Psoas muscle (tissue), 7 donors: ENCODE measurements at regions not wholly inside any gene's neighbourhood (a gene's known extent, or its start where the extent isn't known, plus 50 kb on each side); places are given as distances from the start of the nearest gene placed in this dataset.

Experiments used
- ATAC-seq, 4 donors: fragments of 200-7000 bp; cut with Tn5 transposase; one replicate each; pipeline ENCODE4 v1.9.1; 2020; ENCODE audit warnings: moderate library complexity in 3 of 4, mild to moderate bottlenecking in 2 of 4
- DNase-seq, 2 donors: peaks; one replicate each; pipeline ENCODE4 v3.0.0-alpha.2; 2020
- H3K27ac ChIP-seq: fragments of 200-600 bp; one replicate; pipeline ENCODE4 v1.8.0; 2022
- H3K27me3 ChIP-seq, 3 donors: fragments of 200-600 bp in 1 of 3; one replicate each; pipeline versions ENCODE4 v1.6.1 to v1.8.0; 2013 to 2022; ENCODE audit warnings: low read length in 2 of 3, mild to moderate bottlenecking in 2 of 3, moderate library complexity in 1 of 3; ENCODE audit not compliant: insufficient read depth in 3 of 3
- H3K36me3 ChIP-seq, 2 donors: fragments of 200-600 bp in 1 of 2; one replicate each; pipeline versions ENCODE4 v1.6.1 to v1.8.0; 2013 to 2022; ENCODE audit warnings: low read depth in 1 of 2, mild to moderate bottlenecking in 1 of 2, moderate library complexity in 1 of 2; ENCODE audit not compliant: insufficient read depth in 1 of 2
- H3K4me1 ChIP-seq: fragments of 200-600 bp; one replicate; pipeline ENCODE4 v1.8.0; 2022
- H3K4me3 ChIP-seq: fragments of 200-600 bp; one replicate; pipeline ENCODE4 v1.8.0; 2022; ENCODE audit warnings: mild to moderate bottlenecking
- H3K9me3 ChIP-seq: fragments of 200-600 bp; one replicate; pipeline ENCODE4 v1.8.0; 2022
- WGBS, 3 donors: extraction: QIAGEN DNeasy Blood & Tissue Kit; methylation state at CpG; one replicate each; pipeline versions ENCODE4 v1.1.6 to v1.1.7; 2013; 5-methylcytosine and 5-hydroxymethylcytosine counted together
- intact Hi-C, 2 donors: fragments of 100-400 bp; cut with DNase I; formaldehyde crosslinking; loops; one replicate each; pipeline versions ENCODE4 v1.11.0 to v1.14.2; 2022
- TF ChIP-seq, protein P1 (sequence below): fragments of 200-600 bp; IDR thresholded peaks from one replicate; pipeline ENCODE4 v1.8.0; 2022; ENCODE audit warnings: antibody characterized with exemption
- donor health status: healthy with polysubstance abuse.
- donor health status: DM: no; HTN: no; CAD: no; lungs with moderate emphysema.
- donor health status: Bipolar disorder and iron deficiency.
- donor health status: healthy.
- donor health status: DM: yes; HTN: yes; CAD: no.
- donor health status: DM: no; HTN: no; CAD: no.
- donor health status: DM: yes; HTN: yes; CAD: no.

DNA sequence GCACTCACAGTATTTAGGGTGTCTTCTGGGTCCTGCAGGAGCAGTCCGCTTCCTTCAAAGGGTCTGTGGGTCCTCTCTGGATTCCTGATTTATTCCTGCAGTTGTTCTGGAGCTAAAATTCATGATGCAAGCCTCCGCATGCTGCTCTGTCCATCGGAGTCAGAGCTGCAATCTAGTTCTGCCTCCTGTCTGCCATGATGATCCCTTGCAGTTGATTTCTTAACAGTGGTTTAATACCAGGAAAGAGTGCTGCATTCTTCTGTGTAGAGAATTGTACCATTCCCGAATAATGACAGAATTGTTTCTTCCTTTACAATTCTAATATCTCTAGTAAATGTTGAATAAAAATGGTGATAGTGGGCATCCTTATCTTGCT lies 72.0 kb upstream of the B3GAT2 start:
- ATAC-seq (no peak), DNase-seq (no peak)
- H3K9me3 ChIP-seq, result no peaks in the 10 kb centered on the region
- TF ChIP-seq, protein P1, sequence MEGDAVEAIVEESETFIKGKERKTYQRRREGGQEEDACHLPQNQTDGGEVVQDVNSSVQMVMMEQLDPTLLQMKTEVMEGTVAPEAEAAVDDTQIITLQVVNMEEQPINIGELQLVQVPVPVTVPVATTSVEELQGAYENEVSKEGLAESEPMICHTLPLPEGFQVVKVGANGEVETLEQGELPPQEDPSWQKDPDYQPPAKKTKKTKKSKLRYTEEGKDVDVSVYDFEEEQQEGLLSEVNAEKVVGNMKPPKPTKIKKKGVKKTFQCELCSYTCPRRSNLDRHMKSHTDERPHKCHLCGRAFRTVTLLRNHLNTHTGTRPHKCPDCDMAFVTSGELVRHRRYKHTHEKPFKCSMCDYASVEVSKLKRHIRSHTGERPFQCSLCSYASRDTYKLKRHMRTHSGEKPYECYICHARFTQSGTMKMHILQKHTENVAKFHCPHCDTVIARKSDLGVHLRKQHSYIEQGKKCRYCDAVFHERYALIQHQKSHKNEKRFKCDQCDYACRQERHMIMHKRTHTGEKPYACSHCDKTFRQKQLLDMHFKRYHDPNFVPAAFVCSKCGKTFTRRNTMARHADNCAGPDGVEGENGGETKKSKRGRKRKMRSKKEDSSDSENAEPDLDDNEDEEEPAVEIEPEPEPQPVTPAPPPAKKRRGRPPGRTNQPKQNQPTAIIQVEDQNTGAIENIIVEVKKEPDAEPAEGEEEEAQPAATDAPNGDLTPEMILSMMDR, result no peak
- intact Hi-C loops, result no loop called here
- H3K4me3 ChIP-seq, result no peak overlapping the region
- no peaks in the 10 kb centered on the region for H3K4me1 ChIP-seq
- H3K27ac ChIP-seq, result no peak overlapping the region
- no peaks in the 10 kb centered on the region for H3K36me3 ChIP-seq
- WGBS, 3 donors, result 82 to 91% (median 87%) methylated on average over 4 of the region's 4 CpGs
- no peaks in the 10 kb centered on the region for H3K27me3 ChIP-seq

DNA sequence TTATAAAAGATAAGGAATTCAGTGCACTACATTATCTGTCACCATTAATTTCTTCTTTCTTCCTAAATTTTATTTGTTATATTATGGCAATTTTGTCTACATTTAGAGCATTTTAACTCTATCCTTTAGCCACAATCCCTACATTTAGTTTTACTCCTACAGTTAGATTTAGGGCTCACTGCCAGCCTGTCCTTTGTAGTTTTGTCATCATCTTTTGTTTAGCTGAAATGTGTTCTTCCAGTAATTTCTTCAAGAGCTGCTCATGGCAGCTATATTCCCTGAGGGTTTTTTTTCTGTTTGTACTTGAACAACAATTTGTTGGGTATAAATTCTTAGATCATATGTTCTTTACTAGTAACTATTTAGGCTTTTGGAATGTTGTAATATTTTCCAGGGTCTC lies 72.7 kb upstream of the B3GAT2 start:
- Histone ChIP-seq H3K4me3 (no peak overlapping the region), H3K36me3 (no peaks in the 10 kb centered on the region), H3K9me3 (no peaks in the 10 kb centered on the region), H3K4me1 (no peaks in the 10 kb centered on the region), H3K27me3 (no peaks in the 10 kb centered on the region), H3K27ac (no peak overlapping the region)
- TF ChIP-seq, protein P1, result no peak
- DNase-seq (no peak), ATAC-seq (no peak)
- intact Hi-C loops, result no loop called here

DNA sequence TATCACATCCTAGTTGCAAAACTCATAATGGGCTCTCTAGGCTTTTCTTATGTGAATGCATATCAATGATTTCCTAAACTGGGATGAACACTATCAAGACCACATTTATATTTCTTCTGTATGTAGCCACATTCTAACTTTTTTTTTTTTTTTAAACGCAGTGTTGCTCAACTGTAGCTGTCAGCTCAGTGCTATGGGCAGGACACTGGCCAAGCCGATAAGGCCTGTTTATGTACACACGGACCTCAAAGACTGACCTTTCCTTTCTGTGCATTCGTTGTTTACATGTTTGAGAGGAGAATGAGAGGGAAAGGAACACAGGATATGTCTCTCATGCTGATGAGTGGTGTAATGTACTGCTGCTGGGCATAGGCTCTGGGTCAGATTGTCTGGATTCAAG lies 75.1 kb upstream of the B3GAT2 start:
- Histone ChIP-seq H3K4me3 (no peak overlapping the region), H3K36me3 (no peaks in the 10 kb centered on the region), H3K4me1 (no peaks in the 10 kb centered on the region), H3K9me3 (no peaks in the 10 kb centered on the region), H3K27ac (no peak overlapping the region), H3K27me3 (peaks cover 0 to 2% (median 0%) of the 10 kb centered on the region in 3 donors)
- DNase-seq (no peak), ATAC-seq (no peak)
- WGBS, 3 donors, result 72 to 80% (median 74%) methylated on average over 4 of the region's 4 CpGs
- TF ChIP-seq, protein P1, result no peak
- intact Hi-C loops, result no loop called here

DNA sequence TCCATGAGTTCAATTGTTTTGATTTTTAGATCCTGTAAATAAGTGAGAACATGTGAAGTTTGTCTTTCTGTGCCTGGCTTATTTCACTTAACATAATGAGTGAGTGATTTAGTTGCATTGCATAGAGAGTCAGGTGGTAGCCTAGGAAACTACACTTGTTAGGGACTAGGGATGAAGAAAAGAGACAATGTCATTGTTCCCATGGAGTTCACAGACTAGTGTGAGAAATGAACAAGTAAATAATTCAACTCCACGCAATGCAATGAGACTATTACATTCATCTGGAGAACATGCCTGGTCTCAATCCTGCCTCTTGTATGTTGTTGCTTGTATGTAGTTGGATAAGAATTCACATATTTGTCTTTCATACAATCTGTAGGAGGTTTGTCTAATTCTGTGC lies 76.3 kb upstream of the B3GAT2 start:
- Histone ChIP-seq H3K4me1 (no peaks in the 10 kb centered on the region), H3K36me3 (no peaks in the 10 kb centered on the region), H3K27ac (no peak overlapping the region), H3K4me3 (no peak overlapping the region), H3K9me3 (no peaks in the 10 kb centered on the region), H3K27me3 (peaks cover 0 to 2% (median 0%) of the 10 kb centered on the region in 3 donors)
- TF ChIP-seq, protein P1, result no peak
- WGBS, 3 donors, result 90 to 98% (median 93%) methylated on average over 1 of the region's 1 CpG
- DNase-seq (no peak), ATAC-seq (no peak)
- intact Hi-C loops, result no loop called here

DNA sequence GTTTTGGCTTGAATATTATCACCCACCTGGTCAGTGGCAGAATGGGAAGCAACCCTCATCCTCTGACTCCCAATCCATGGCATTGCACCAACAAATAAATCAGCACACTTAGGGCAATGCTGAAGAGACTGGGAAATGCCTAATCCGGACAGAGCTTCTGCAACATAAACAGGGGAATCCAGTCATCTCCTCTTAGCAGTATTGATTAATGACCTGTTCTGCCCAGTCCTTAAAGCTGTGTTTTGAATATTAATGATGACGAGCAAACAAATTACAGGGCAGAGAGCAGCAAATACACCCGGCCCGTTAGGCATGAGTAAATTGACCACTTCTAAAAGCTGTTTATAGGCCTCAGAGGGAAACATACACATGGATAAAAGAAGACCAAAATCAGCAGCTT lies 77.0 kb upstream of the B3GAT2 start:
- Histone ChIP-seq H3K4me3 (no peak overlapping the region), H3K36me3 (no peaks in the 10 kb centered on the region), H3K27me3 (peaks cover 0 to 2% (median 0%) of the 10 kb centered on the region in 3 donors), H3K27ac (no peak overlapping the region), H3K9me3 (no peaks in the 10 kb centered on the region), H3K4me1 (no peaks in the 10 kb centered on the region)
- DNase-seq (no peak), ATAC-seq (no peak)
- 56 to 64% (median 62%) methylated on average over 4 of the region's 4 CpGs for WGBS, 3 donors
- TF ChIP-seq, protein P1, result no peak
- intact Hi-C loops, result no loop called here
